Astrocyte (in vitro differentiated cells and primary cell): ENCODE measurements at regions not wholly inside any gene's neighbourhood (a gene's known extent, or its start where the extent isn't known, plus 50 kb on each side); places are given as distances from the start of the nearest gene placed in this dataset.

Source experiments
- DNase-seq: peaks from one replicate; pipeline ENCODE4 v3.0.0-alpha.2; 2010; ENCODE audit warnings: low read depth
- FAIRE-seq: peaks from 2 replicates; lab custom pipeline; 2011; peaks lifted over from hg19 to GRCh38; lab: Jason Lieb, UNC
- H2AFZ ChIP-seq: 2 replicates; pipeline ENCODE4 v1.6.0; 2012; ENCODE audit warnings: low read depth, low read length, inconsistent platforms
- H3K27ac ChIP-seq: 2 replicates; pipeline ENCODE4 v1.5.1; 2011; ENCODE audit warnings: low read depth, low read length, inconsistent platforms
- H3K27me3 ChIP-seq: 2 replicates; pipeline ENCODE4 v1.6.0; 2011; ENCODE audit warnings: low read length, inconsistent platforms; ENCODE audit not compliant: insufficient read depth
- H3K36me3 ChIP-seq: 2 replicates; pipeline ENCODE4 v1.5.1; 2011; ENCODE audit warnings: low read length, inconsistent platforms; ENCODE audit not compliant: insufficient read depth
- H3K4me1 ChIP-seq: 2 replicates; pipeline ENCODE4 v1.5.1; 2011; ENCODE audit warnings: low read length, inconsistent platforms; ENCODE audit not compliant: insufficient read depth
- H3K4me2 ChIP-seq: 2 replicates; pipeline ENCODE4 v1.6.0; 2012; ENCODE audit warnings: low read length, inconsistent platforms
- H3K4me3 ChIP-seq: 2 replicates; pipeline ENCODE4 v1.5.1; 2011; ENCODE audit warnings: low read depth, mild to moderate bottlenecking, low read length, inconsistent platforms; ENCODE audit not compliant: insufficient read depth
- H3K79me2 ChIP-seq: 2 replicates; pipeline ENCODE4 v1.6.0; 2012; ENCODE audit warnings: mild to moderate bottlenecking, low read length, inconsistent platforms; ENCODE audit not compliant: insufficient read depth
- H3K9ac ChIP-seq: 2 replicates; pipeline ENCODE4 v1.6.0; 2012; ENCODE audit warnings: mild to moderate bottlenecking, low read length, inconsistent platforms
- H3K9me3 ChIP-seq: 2 replicates; pipeline ENCODE4 v1.5.1; 2012; ENCODE audit warnings: low read depth, mild to moderate bottlenecking, low read length, inconsistent platforms; ENCODE audit not compliant: insufficient read depth
- H4K20me1 ChIP-seq: 2 replicates; pipeline ENCODE4 v1.6.0; 2012; ENCODE audit warnings: low read length, inconsistent platforms; ENCODE audit not compliant: insufficient read depth
- H3K27ac Mint-ChIP-seq: one replicate; pipeline ENCODE4 v1.8.0; 2021; ENCODE audit warnings: mild to moderate bottlenecking, mixed read lengths; ENCODE audit not compliant: unreplicated experiment
- H3K27me3 Mint-ChIP-seq: one replicate; pipeline ENCODE4 v1.8.0; 2021; ENCODE audit warnings: low read depth, mixed read lengths; ENCODE audit not compliant: unreplicated experiment
- H3K36me3 Mint-ChIP-seq: one replicate; pipeline ENCODE4 v1.8.0; 2021; ENCODE audit warnings: low read depth, mixed read lengths; ENCODE audit not compliant: unreplicated experiment
- H3K4me1 Mint-ChIP-seq: one replicate; pipeline ENCODE4 v1.8.0; 2021; ENCODE audit warnings: low read depth, mixed read lengths; ENCODE audit not compliant: unreplicated experiment
- H3K4me3 Mint-ChIP-seq: one replicate; pipeline ENCODE4 v1.8.0; 2021; ENCODE audit warnings: mild to moderate bottlenecking, moderate library complexity, mixed read lengths; ENCODE audit not compliant: unreplicated experiment
- H3K9me3 Mint-ChIP-seq: one replicate; pipeline ENCODE4 v1.8.0; 2021; ENCODE audit warnings: mild to moderate bottlenecking, mixed read lengths; ENCODE audit not compliant: unreplicated experiment
- EZH2 ChIP-seq: IDR thresholded peaks from 2 replicates; pipeline ENCODE4 v1.6.1; 2012; ENCODE audit warnings: mild to moderate bottlenecking, low read length, inconsistent platforms; ENCODE audit not compliant: insufficient read depth
- TF ChIP-seq, protein P1 (sequence below): IDR thresholded peaks from 2 replicates; pipeline ENCODE4 v1.5.1; 2011; ENCODE audit warnings: low read depth, mild to moderate bottlenecking, inconsistent platforms, low read length, moderate library complexity; ENCODE audit not compliant: insufficient read depth

DNA sequence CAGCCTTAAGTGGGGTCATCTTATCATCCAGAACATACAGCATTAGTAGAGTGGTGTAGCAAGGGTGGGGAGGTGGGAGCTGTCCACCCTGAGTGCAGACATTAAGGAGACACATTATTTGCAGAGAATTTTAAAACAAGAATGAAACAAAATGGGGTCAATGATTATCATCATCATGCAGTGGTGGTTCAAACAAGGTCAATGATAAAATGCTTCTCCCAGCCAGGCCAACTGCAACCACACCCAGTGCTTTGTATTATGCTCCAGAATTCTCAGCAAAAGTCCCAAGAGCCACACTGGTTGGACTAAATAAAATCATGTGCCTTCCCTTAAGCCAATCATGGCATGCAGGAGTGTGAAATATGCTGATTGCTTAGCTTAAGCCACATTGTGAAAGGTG, 96.7 kb upstream of the FHIT start:
- no peak for FAIRE-seq
- H3K27ac ChIP-seq = no peak overlapping the region
- no peak overlapping the region for H2AFZ ChIP-seq
- no peak for DNase-seq
- H3K4me1 ChIP-seq = no peaks in the 10 kb centered on the region
- H3K27me3 Mint-ChIP-seq = peaks cover 21% of the 10 kb centered on the region
- H3K9me3 ChIP-seq = no peaks in the 10 kb centered on the region
- H3K4me1 Mint-ChIP-seq = no peaks in the 10 kb centered on the region
- H3K27ac Mint-ChIP-seq = no peak overlapping the region
- no peaks in the 10 kb centered on the region for H3K36me3 Mint-ChIP-seq
- H3K4me3 ChIP-seq = no peak overlapping the region
- no peak overlapping the region for H3K4me2 ChIP-seq
- H3K4me3 Mint-ChIP-seq = no peak overlapping the region
- H3K27me3 ChIP-seq = no peaks in the 10 kb centered on the region
- TF ChIP-seq, protein P1, sequence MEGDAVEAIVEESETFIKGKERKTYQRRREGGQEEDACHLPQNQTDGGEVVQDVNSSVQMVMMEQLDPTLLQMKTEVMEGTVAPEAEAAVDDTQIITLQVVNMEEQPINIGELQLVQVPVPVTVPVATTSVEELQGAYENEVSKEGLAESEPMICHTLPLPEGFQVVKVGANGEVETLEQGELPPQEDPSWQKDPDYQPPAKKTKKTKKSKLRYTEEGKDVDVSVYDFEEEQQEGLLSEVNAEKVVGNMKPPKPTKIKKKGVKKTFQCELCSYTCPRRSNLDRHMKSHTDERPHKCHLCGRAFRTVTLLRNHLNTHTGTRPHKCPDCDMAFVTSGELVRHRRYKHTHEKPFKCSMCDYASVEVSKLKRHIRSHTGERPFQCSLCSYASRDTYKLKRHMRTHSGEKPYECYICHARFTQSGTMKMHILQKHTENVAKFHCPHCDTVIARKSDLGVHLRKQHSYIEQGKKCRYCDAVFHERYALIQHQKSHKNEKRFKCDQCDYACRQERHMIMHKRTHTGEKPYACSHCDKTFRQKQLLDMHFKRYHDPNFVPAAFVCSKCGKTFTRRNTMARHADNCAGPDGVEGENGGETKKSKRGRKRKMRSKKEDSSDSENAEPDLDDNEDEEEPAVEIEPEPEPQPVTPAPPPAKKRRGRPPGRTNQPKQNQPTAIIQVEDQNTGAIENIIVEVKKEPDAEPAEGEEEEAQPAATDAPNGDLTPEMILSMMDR = no peak
- TF ChIP-seq EZH2 = no peak
- peaks cover 2% of the 10 kb centered on the region for H3K9me3 Mint-ChIP-seq
- H4K20me1 ChIP-seq = no peaks in the 10 kb centered on the region
- H3K79me2 ChIP-seq = no peaks in the 10 kb centered on the region
- no peaks in the 10 kb centered on the region for H3K36me3 ChIP-seq
- H3K9ac ChIP-seq = no peak overlapping the region

DNA sequence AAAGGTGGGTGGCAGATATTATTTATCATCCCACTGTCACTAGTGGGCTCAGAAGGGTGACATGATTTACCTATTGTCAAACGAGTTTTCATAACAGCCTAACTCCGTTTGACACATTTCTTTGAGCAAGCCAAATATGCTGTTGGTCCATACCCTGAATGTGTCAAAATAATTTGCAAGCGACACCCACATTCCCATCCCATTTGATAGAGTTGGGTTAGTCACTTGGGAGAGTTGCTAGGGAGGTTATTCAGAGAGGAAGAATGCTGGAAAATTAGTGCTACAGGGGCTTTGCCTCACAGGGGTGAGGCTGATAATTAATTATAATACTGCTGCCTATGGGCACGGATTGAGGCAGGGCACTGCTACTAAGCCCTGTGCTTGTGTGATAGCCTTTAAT, 98.5 kb upstream of the FHIT start:
- Histone ChIP-seq H3K4me2 (no peak overlapping the region), H3K27me3 (no peaks in the 10 kb centered on the region), H2AFZ (no peak overlapping the region), H3K4me3 (no peak overlapping the region), H3K4me1 (no peaks in the 10 kb centered on the region), H4K20me1 (no peaks in the 10 kb centered on the region), H3K79me2 (no peaks in the 10 kb centered on the region), H3K27ac (no peak overlapping the region), H3K36me3 (no peaks in the 10 kb centered on the region), H3K9ac (no peak overlapping the region), H3K9me3 (no peaks in the 10 kb centered on the region)
- FAIRE-seq (no peak), DNase-seq (no peak)
- Mint-ChIP-seq H3K27ac (no peak overlapping the region), H3K36me3 (no peaks in the 10 kb centered on the region), H3K4me1 (peaks cover 3% of the 10 kb centered on the region), H3K9me3 (peaks cover 7% of the 10 kb centered on the region), H3K4me3 (no peak overlapping the region), H3K27me3 (peaks cover 21% of the 10 kb centered on the region)
- TF ChIP-seq EZH2 = no peak
- TF ChIP-seq, protein P1 = no peak

DNA sequence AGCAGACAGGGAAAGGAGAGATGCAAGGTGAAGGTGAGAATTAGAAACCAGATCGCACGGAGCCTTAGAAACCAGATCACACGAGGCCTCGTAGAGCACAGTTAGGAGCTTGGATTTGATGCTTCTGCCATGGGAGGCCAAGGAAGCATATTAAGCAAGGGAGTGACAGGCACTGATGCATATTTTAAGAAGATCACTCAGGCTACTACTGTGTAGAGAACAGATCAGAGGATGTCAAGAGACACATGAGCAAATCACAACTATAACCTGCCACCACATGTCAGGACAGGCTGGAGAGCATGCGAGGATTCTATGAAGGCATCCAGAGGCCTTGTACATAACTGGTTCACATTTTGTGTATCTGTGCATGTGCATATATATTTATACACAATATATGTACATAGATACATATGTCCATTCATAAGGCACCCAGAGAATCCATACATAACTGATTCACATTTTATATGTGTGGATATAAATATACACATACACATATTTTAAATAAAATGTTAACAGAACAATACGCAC, 99.6 kb upstream of the FHIT start:
- no peak overlapping the region for H2AFZ ChIP-seq
- H3K36me3 Mint-ChIP-seq = no peaks in the 10 kb centered on the region
- peaks cover 5% of the 10 kb centered on the region for H3K4me1 Mint-ChIP-seq

More for the DNA sequence above, 99.6 kb upstream of the FHIT start:
- Histone ChIP-seq H3K4me1 (no peaks in the 10 kb centered on the region), H3K36me3 (no peaks in the 10 kb centered on the region), H3K4me2 (no peak overlapping the region), H3K79me2 (no peaks in the 10 kb centered on the region), H3K27ac (no peak overlapping the region), H3K9ac (no peak overlapping the region), H3K27me3 (no peaks in the 10 kb centered on the region), H4K20me1 (no peaks in the 10 kb centered on the region), H3K9me3 (no peaks in the 10 kb centered on the region), H3K4me3 (no peak overlapping the region)
- Mint-ChIP-seq H3K4me3 (no peak overlapping the region), H3K27me3 (peaks cover 19% of the 10 kb centered on the region), H3K9me3 (peaks cover 8% of the 10 kb centered on the region), H3K27ac (no peak overlapping the region)
- no peak for DNase-seq
- TF ChIP-seq EZH2 = no peak
- TF ChIP-seq, protein P1 = no peak
- no peak for FAIRE-seq
